ENCODE measurements at regions not wholly inside any gene's neighbourhood (a gene's known extent, or its start where the extent isn't known, plus 50 kb on each side); places are given as distances from the start of the nearest gene placed in this dataset.

DNA sequence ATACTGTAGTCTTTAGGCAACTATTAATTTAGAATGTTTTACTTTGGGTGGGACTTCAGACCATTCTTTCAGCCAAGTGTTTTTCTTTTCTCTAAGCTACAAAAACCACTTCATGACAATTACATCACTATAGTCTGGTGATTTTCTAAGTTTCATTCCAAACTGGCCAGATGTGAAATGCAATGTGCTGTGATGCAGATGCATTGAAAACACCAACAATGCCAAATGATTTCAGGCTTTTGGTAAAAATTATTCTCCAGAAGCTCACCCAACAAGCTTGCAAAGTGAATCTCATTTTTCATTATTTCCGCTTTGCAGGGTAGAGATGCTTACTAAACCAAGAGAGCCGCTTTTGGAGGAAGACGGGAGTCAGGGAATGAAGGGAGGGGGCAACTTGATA, 118.4 kb upstream of the ANK3 start:
- no peak for DNase-seq (ENCODE audit: low read depth)
- TF ChIP-seq, protein P1, sequence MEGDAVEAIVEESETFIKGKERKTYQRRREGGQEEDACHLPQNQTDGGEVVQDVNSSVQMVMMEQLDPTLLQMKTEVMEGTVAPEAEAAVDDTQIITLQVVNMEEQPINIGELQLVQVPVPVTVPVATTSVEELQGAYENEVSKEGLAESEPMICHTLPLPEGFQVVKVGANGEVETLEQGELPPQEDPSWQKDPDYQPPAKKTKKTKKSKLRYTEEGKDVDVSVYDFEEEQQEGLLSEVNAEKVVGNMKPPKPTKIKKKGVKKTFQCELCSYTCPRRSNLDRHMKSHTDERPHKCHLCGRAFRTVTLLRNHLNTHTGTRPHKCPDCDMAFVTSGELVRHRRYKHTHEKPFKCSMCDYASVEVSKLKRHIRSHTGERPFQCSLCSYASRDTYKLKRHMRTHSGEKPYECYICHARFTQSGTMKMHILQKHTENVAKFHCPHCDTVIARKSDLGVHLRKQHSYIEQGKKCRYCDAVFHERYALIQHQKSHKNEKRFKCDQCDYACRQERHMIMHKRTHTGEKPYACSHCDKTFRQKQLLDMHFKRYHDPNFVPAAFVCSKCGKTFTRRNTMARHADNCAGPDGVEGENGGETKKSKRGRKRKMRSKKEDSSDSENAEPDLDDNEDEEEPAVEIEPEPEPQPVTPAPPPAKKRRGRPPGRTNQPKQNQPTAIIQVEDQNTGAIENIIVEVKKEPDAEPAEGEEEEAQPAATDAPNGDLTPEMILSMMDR (IDR thresholded peaks at IDR 0.05; ENCODE audit: insufficient read depth, low read depth, low read length): no peak
- no peak overlapping the region for H3K4me3 ChIP-seq (ENCODE audit: low read depth, low read length)

DNA sequence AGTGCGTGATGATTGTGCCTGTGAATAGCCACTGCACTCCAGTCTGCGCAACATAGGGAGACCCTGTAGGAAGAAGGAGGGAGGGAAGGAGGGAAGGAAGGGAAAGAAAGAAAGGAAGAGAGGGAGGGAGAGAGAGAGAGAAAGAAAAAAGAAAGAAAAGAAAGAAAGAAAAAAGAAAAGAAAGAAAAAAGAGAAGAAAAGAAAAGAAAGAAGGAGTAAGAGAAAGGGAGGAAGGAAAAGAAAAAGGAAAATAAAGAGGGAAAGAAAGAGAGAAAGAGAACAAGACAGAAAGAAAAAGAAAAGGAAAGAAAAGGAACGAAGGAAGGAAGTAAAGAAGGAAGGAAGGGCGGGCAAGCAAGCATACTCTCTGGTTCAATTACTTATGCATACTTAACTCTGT, 112.9 kb upstream of the ANK3 start:
- TF ChIP-seq, protein P1 (IDR thresholded peaks at IDR 0.05; ENCODE audit: insufficient read depth, low read depth, low read length): no peak
- no peak for DNase-seq (ENCODE audit: low read depth)
- no peak overlapping the region for H3K4me3 ChIP-seq (ENCODE audit: low read depth, low read length)

DNA sequence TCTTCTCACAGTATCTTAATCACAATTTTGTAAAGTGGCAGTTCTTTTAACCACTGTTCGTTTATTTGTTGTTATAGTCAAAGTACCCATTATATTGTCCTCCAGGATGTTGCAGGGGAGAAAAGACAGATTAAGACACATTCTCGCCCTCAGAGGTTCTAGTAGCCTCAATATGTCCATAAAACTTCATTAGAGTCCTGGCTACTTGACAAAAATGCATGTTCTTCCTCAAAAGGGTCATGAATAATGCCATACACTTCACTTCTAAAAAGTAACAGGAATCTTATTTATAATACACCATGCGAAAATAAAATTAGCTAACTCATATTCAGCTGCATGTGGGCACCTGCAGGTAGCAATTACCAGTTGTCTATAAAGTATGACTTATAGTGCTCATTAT, 109.3 kb upstream of the ANK3 start:
- DNase-seq (ENCODE audit: low read depth): no peak
- TF ChIP-seq, protein P1 (IDR thresholded peaks at IDR 0.05; ENCODE audit: insufficient read depth, low read depth, low read length): no peak
- H3K4me3 ChIP-seq (ENCODE audit: low read depth, low read length): no peak overlapping the region

DNA sequence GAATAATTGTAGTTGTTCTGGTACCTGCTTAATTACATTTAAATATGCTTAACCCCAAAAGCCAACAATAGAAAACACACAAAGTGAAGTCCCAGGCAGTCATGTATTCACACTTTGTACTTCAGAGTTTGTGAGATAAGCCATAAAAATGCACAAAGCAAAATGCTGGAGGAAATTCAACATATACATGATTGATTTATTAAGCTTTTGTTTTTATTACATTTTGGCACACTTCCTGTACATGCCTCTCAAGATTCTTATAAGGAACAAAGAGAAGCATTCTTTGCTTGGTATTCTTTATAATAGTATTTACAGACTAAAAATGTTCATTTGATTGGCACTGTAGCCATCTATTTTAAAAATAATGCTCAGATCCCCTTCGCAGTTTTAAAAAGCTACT, 107.7 kb upstream of the ANK3 start:
- no peak overlapping the region for H3K4me3 ChIP-seq (ENCODE audit: low read depth, low read length)
- no peak for DNase-seq (ENCODE audit: low read depth)
- TF ChIP-seq, protein P1 (IDR thresholded peaks at IDR 0.05; ENCODE audit: insufficient read depth, low read depth, low read length): no peak

DNA sequence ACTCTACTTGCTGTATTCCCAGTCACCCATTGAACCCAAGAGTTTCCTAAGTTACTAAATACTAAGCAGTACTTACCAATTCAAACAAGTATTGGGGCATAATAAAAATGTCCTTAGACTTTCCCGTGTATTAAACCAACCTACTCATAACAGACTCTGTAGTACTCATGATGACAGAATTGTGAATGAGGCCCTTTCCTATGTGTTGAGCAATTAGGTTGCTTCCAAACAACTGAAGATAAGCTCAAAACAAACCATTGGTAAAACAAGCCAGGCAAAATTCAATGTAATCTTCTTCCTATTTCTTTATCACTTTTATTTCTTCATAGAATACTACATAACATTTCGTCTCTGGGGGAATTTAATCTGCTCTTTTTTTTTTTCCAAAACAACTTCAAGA, 106.5 kb upstream of the ANK3 start:
- DNase-seq (ENCODE audit: low read depth): peak; percentile 2
- TF ChIP-seq, protein P1 (IDR thresholded peaks at IDR 0.05; ENCODE audit: insufficient read depth, low read depth, low read length): no peak
- no peak overlapping the region for H3K4me3 ChIP-seq (ENCODE audit: low read depth, low read length)

DNA sequence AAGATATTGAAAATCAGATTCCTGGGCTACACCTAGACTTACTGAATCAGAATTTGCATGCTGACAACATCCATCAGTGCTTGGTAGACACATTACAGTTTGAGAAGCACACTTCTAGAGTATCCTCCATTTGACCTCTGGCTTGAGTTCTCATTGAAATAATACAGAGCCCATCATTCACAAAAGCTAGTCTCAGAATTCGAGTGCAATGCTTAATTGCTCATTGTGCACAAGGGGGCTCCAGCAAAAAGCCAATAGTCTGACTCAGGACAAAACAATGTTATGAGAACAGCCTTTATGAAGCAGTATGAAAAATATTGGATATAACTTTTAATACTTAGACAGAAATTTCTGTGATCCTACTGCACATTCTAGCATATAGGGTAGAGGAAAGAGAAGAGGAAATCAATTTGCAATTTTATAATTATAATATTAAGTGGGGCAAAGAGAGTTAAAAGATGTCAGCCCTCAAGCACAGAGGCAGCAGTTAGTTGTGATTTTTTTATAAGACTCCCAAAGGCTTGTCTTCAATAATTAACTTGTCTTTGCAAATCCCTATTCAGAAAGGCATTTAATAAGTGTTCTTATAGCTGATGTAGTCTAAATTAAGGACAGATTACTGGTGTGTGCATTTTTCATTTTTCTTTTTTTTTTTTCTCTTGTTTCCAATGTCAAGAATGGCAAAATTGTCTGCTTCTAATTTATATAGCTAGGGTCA, 105.8 kb upstream of the ANK3 start:
- H3K4me3 ChIP-seq (ENCODE audit: low read depth, low read length): no peak overlapping the region
- no peak for DNase-seq (ENCODE audit: low read depth)
- TF ChIP-seq, protein P1 (IDR thresholded peaks at IDR 0.05; ENCODE audit: insufficient read depth, low read depth, low read length): no peak

DNA sequence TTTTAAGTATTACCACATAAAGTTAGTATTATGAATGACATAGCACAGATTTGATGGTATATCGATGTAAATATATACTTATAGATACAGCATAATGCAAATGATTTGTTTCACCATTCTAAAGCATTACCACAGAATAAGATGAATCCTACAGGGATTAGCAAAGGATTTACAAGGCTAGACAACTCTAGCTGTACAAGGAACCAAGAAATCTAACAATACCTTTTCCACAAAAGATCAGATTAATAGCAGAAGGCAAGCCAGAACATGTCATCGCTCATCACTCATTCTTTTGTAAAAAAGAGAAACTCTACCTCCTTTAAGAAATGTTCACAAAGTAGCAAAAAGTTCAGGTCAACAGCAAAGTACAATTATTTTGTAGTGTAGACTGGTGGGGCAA, 105.1 kb upstream of the ANK3 start:
- H3K4me3 ChIP-seq (ENCODE audit: low read depth, low read length): no peak overlapping the region
- TF ChIP-seq, protein P1 (IDR thresholded peaks at IDR 0.05; ENCODE audit: insufficient read depth, low read depth, low read length): no peak
- DNase-seq (ENCODE audit: low read depth): no peak
